ENCODE measurements at regions not wholly inside any gene's neighbourhood (a gene's known extent, or its start where the extent isn't known, plus 50 kb on each side); places are given as distances from the start of the nearest gene placed in this dataset.

- TF ChIP-seq CTCF (IDR thresholded peaks at IDR 0.05): no peak
- TF ChIP-seq POLR2A (IDR thresholded peaks at IDR 0.05): no peak
Measured at GRCh38 chr6:95365454-95365853, 211.9 kb upstream of the MANEA start.

Data from heart left ventricle (tissue), 13 donors.